Tibial nerve (tissue), 4 donors: ENCODE measurements at regions not wholly inside any gene's neighbourhood (a gene's known extent, or its start where the extent isn't known, plus 50 kb on each side); places are given as distances from the start of the nearest gene placed in this dataset.

Source experiments
- CTCF ChIP-seq, 5 experiments: fragments of 200-600 bp in 3 of 5; fragments of 450-650 bp in 2 of 5; sonication (generic) in 3 of 5; IDR thresholded peaks; one replicate each; pipeline ENCODE4 v1.5.1; 2016 to 2019; ENCODE audit warnings: antibody characterized with exemption in 5 of 5, mild to moderate bottlenecking in 3 of 5, moderate library complexity in 2 of 5
- EP300 ChIP-seq, 2 donors: sonication (generic); formaldehyde crosslinking; IDR thresholded peaks; one replicate each; pipeline ENCODE4 v1.6.1; 2017; ENCODE audit warnings: antibody characterized with exemption in 2 of 2, mild to moderate bottlenecking in 1 of 2
- POLR2A ChIP-seq, 2 donors: fragments of 450-650 bp; IDR thresholded peaks; one replicate each; pipeline ENCODE4 v1.6.1; 2017; ENCODE audit warnings: antibody characterized with exemption in 2 of 2, mild to moderate bottlenecking in 2 of 2, moderate library complexity in 2 of 2

GRCh38 chr10:128538671-128539070 lies 412.4 kb upstream of the MKI67 start:
- TF ChIP-seq CTCF (IDR thresholded peaks at IDR 0.05) (no peak), POLR2A (IDR thresholded peaks at IDR 0.05) (no peak), EP300 (IDR thresholded peaks at IDR 0.05) (no peak)
